Upper lobe of left lung (tissue), 6 donors: ENCODE measurements at regions not wholly inside any gene's neighbourhood (a gene's known extent, or its start where the extent isn't known, plus 50 kb on each side); places are given as distances from the start of the nearest gene placed in this dataset.

Experiments
- ATAC-seq, 2 donors: fragments of 200-7000 bp; cut with Tn5 transposase; one replicate each; pipeline ENCODE4 v1.9.1; 2022; ENCODE audit warnings: mild to moderate bottlenecking in 2 of 2, moderate library complexity in 2 of 2; ENCODE audit not compliant: low FRiP score in 2 of 2
- DNase-seq, 2 donors: peaks; one replicate each; pipeline ENCODE4 v3.0.0-alpha.2; 2019 to 2020
- H3K27ac ChIP-seq, 4 donors: fragments of 200-600 bp; sonication (generic); one replicate each; pipeline ENCODE4 v1.5.1; 2016 to 2019
- H3K27me3 ChIP-seq, 4 donors: fragments of 200-600 bp; sonication (generic); one replicate each; pipeline ENCODE4 v1.5.1; 2017 to 2019
- H3K36me3 ChIP-seq, 4 donors: fragments of 200-600 bp; sonication (generic); one replicate each; pipeline ENCODE4 v1.5.1; 2016 to 2019
- H3K4me1 ChIP-seq, 4 donors: fragments of 200-600 bp; sonication (generic); one replicate each; pipeline ENCODE4 v1.5.1; 2018 to 2019
- H3K4me3 ChIP-seq, 4 donors: fragments of 200-600 bp; sonication (generic); one replicate each; pipeline ENCODE4 v1.5.1; 2017 to 2019; ENCODE audit warnings: mild to moderate bottlenecking in 2 of 4, moderate library complexity in 1 of 4
- H3K9me3 ChIP-seq, 4 donors: fragments of 200-600 bp; sonication (generic); one replicate each; pipeline ENCODE4 v1.5.1; 2018 to 2019
- CTCF ChIP-seq, 6 experiments: fragments of 450-650 bp in 4 of 6; fragments of 200-600 bp in 2 of 6; sonication (generic) in 2 of 6; IDR thresholded peaks; one replicate each; pipeline ENCODE4 v1.5.1; 2016 to 2019; ENCODE audit warnings: antibody characterized with exemption in 6 of 6
- EP300 ChIP-seq, 4 donors: sonication (generic); formaldehyde crosslinking; IDR thresholded peaks; one replicate each; pipeline ENCODE4 v1.5.1; 2017; ENCODE audit warnings: antibody characterized with exemption in 4 of 4, control low read depth in 2 of 4
- POLR2A ChIP-seq, 4 donors: fragments of 450-650 bp; IDR thresholded peaks; one replicate each; pipeline ENCODE4 v1.5.1; 2016 to 2017; ENCODE audit warnings: antibody characterized with exemption in 4 of 4, mild to moderate bottlenecking in 2 of 4
- POLR2AphosphoS5 ChIP-seq, 2 donors: sonication (generic); formaldehyde crosslinking; IDR thresholded peaks; one replicate each; pipeline ENCODE4 v1.5.1; 2017; ENCODE audit warnings: antibody characterized with exemption in 2 of 2
- WGBS, 2 donors: methylation state at CpG; one replicate each; pipeline ENCODE4 v1.1.5; 2017 to 2018; 5-methylcytosine and 5-hydroxymethylcytosine counted together
- donor health status: DM: no; HTN: no; CAD: no; lungs with moderate emphysema.
- donor health status: DM: no; HTN: yes; CAD: no; lungs with severe emphysema.

GRCh38 chr5:117286813-117287212 is 712.2 kb upstream of the SEMA6A start:
- WGBS, 2 donors: 73 to 82% methylated on average over 1 of the region's 1 CpG

GRCh38 chr5:117271656-117272055 is 697.0 kb upstream of the SEMA6A start:
- Histone ChIP-seq H3K27me3 (no peaks in the 10 kb centered on the region), H3K27ac (no peak overlapping the region), H3K36me3 (no peaks in the 10 kb centered on the region), H3K4me3 (no peak overlapping the region), H3K4me1 (no peaks in the 10 kb centered on the region), H3K9me3 (peaks cover 0 to 7% (median 2%) of the 10 kb centered on the region in 4 donors)
- 85 to 88% methylated on average over 2 of the region's 2 CpGs for WGBS, 2 donors
- ATAC-seq: no peak
- TF ChIP-seq CTCF (IDR thresholded peaks at IDR 0.05) (no peak), EP300 (IDR thresholded peaks at IDR 0.05) (no peak), POLR2A (IDR thresholded peaks at IDR 0.05) (no peak), POLR2AphosphoS5 (IDR thresholded peaks at IDR 0.05) (no peak)
- no peak for DNase-seq

More at GRCh38 chr5:117286813-117287212, 712.2 kb upstream of the SEMA6A start:
- no peaks in the 10 kb centered on the region for H3K4me1 ChIP-seq
- H3K27me3 ChIP-seq: no peaks in the 10 kb centered on the region
- H3K4me3 ChIP-seq: no peak overlapping the region
- no peak for DNase-seq
- TF ChIP-seq POLR2AphosphoS5 (IDR thresholded peaks at IDR 0.05) (no peak), CTCF (IDR thresholded peaks at IDR 0.05) (no peak), EP300 (IDR thresholded peaks at IDR 0.05) (no peak), POLR2A (IDR thresholded peaks at IDR 0.05) (no peak)
- no peak for ATAC-seq
- no peak overlapping the region for H3K27ac ChIP-seq
- no peaks in the 10 kb centered on the region for H3K9me3 ChIP-seq
- no peaks in the 10 kb centered on the region for H3K36me3 ChIP-seq

- no peak for TF ChIP-seq CTCF (IDR thresholded peaks at IDR 0.05)
- no peak for TF ChIP-seq EP300 (IDR thresholded peaks at IDR 0.05)
- TF ChIP-seq POLR2A (IDR thresholded peaks at IDR 0.05): no peak
- TF ChIP-seq POLR2AphosphoS5 (IDR thresholded peaks at IDR 0.05): no peak
- Histone ChIP-seq H3K27me3 (no peaks in the 10 kb centered on the region), H3K27ac (no peak overlapping the region), H3K4me3 (no peak overlapping the region), H3K36me3 (no peaks in the 10 kb centered on the region), H3K9me3 (peaks cover 0 to 8% (median 0%) of the 10 kb centered on the region in 4 donors), H3K4me1 (no peaks in the 10 kb centered on the region)
- ATAC-seq (no peak), DNase-seq (no peak)
Measured at GRCh38 chr5:117266280-117266679, 691.7 kb upstream of the SEMA6A start.

GRCh38 chr5:117263231-117263630 is 688.6 kb upstream of the SEMA6A start:
- Histone ChIP-seq H3K9me3 (peaks cover 0 to 8% (median 0%) of the 10 kb centered on the region in 4 donors), H3K36me3 (no peaks in the 10 kb centered on the region), H3K4me3 (no peak overlapping the region), H3K27me3 (no peaks in the 10 kb centered on the region), H3K4me1 (no peaks in the 10 kb centered on the region), H3K27ac (no peak overlapping the region)
- 71 to 76% methylated on average over 1 of the region's 1 CpG for WGBS, 2 donors
- TF ChIP-seq POLR2A (IDR thresholded peaks at IDR 0.05): no peak
- no peak for TF ChIP-seq CTCF (IDR thresholded peaks at IDR 0.05)
- no peak for TF ChIP-seq EP300 (IDR thresholded peaks at IDR 0.05)
- no peak for TF ChIP-seq POLR2AphosphoS5 (IDR thresholded peaks at IDR 0.05)
- no peak for DNase-seq
- no peak for ATAC-seq

- Histone ChIP-seq H3K27ac (no peak overlapping the region), H3K36me3 (no peaks in the 10 kb centered on the region), H3K4me3 (no peak overlapping the region), H3K27me3 (no peaks in the 10 kb centered on the region), H3K4me1 (no peaks in the 10 kb centered on the region), H3K9me3 (peaks cover 0 to 8% (median 0%) of the 10 kb centered on the region in 4 donors)
- TF ChIP-seq CTCF (IDR thresholded peaks at IDR 0.05) (no peak), EP300 (IDR thresholded peaks at IDR 0.05) (no peak), POLR2AphosphoS5 (IDR thresholded peaks at IDR 0.05) (no peak), POLR2A (IDR thresholded peaks at IDR 0.05) (no peak)
- no peak for DNase-seq
- 59 to 63% methylated on average over 4 of the region's 4 CpGs for WGBS, 2 donors
- no peak for ATAC-seq
Measured at GRCh38 chr5:117262572-117263131, 688.0 kb upstream of the SEMA6A start.
